ENCODE measurements at regions not wholly inside any gene's neighbourhood (a gene's known extent, or its start where the extent isn't known, plus 50 kb on each side); places are given as distances from the start of the nearest gene placed in this dataset.

- TF ChIP-seq, protein P1, sequence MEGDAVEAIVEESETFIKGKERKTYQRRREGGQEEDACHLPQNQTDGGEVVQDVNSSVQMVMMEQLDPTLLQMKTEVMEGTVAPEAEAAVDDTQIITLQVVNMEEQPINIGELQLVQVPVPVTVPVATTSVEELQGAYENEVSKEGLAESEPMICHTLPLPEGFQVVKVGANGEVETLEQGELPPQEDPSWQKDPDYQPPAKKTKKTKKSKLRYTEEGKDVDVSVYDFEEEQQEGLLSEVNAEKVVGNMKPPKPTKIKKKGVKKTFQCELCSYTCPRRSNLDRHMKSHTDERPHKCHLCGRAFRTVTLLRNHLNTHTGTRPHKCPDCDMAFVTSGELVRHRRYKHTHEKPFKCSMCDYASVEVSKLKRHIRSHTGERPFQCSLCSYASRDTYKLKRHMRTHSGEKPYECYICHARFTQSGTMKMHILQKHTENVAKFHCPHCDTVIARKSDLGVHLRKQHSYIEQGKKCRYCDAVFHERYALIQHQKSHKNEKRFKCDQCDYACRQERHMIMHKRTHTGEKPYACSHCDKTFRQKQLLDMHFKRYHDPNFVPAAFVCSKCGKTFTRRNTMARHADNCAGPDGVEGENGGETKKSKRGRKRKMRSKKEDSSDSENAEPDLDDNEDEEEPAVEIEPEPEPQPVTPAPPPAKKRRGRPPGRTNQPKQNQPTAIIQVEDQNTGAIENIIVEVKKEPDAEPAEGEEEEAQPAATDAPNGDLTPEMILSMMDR (conservative IDR thresholded peaks at IDR 0.05; ENCODE audit: low read depth, low read length), result no peak
- DNase-seq (ENCODE audit: low read depth), result no peak
- H3K4me3 ChIP-seq (ENCODE audit: low read depth, low read length), result no peak overlapping the region
These were observed 150.9 kb upstream of the CYRIA start for GRCh38 chr2:16816522-16816921.

DNA sequence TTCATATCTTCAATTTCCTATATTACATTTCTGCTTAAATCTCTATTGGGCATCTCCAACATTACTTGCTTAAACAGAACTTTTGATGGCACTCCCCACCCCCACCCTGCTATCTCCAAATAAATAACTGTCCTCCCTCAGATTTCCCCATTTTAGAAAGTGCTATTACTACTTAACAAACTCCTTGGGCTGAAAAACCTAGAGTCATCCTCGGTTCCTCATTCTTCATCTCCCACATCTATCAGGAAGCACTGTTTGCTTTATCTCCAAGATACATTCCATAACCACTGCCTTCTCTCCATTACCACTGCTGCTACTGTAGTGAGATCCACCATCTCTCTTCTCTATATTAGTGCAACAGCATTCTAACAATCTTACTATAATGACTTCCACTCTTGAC, 150.4 kb upstream of the CYRIA start:
- TF ChIP-seq, protein P1 (conservative IDR thresholded peaks at IDR 0.05; ENCODE audit: low read depth, low read length), result no peak
- H3K4me3 ChIP-seq (ENCODE audit: low read depth, low read length), result no peak overlapping the region
- DNase-seq (ENCODE audit: low read depth), result no peak

GRCh38 chr2:16813593-16813992, 148.0 kb upstream of the CYRIA start:
- TF ChIP-seq, protein P1 (conservative IDR thresholded peaks at IDR 0.05; ENCODE audit: low read depth, low read length), result no peak
- no peak overlapping the region for H3K4me3 ChIP-seq (ENCODE audit: low read depth, low read length)
- no peak for DNase-seq (ENCODE audit: low read depth)

DNA sequence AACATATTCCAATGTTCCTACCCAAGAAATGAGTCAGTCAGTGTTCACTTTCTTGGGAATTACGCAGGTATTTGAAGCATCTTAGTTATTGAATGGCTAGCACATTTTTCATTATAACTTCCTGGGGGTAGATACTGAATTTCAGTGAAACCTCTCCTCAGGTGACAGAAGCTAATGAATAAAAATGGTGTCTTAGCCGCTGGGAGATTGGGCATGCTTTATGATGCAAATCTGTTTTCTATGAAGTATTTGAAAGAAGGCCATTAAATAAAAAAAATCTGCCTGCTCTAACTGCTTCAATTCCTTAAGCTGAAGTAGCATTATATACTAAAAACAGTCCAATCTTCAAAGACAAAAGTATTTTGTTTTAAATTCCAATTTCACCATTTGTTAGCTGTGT, 132.8 kb upstream of the CYRIA start:
- no peak for DNase-seq (ENCODE audit: low read depth)
- H3K4me3 ChIP-seq (ENCODE audit: low read depth, low read length), result no peak overlapping the region
- TF ChIP-seq, protein P1 (conservative IDR thresholded peaks at IDR 0.05; ENCODE audit: low read depth, low read length), result no peak

DNA sequence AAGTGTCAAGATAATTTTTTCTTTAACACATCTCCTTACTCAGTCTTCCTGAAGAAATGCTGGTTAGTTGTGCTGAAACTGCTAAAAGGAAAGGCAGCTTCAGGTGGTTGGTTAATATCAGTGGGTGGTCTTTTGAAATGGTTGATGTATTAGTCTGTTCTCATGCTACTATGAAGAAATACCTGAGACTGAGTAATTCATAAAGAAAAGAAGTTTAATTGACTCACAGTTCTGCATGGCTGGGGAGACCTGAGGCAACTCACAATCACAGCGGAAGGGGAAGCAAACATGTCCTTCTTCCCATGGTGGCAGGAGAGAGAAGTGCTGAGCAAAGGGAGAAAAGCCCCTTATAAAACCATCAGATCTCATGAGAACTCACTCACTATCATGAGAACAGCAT, 125.9 kb upstream of the CYRIA start:
- TF ChIP-seq, protein P1 (conservative IDR thresholded peaks at IDR 0.05; ENCODE audit: low read depth, low read length), result no peak
- H3K4me3 ChIP-seq (ENCODE audit: low read depth, low read length), result no peak overlapping the region
- DNase-seq (ENCODE audit: low read depth), result no peak

GRCh38 chr2:16785149-16785548, 119.5 kb upstream of the CYRIA start:
- H3K4me3 ChIP-seq (ENCODE audit: low read depth, low read length), result no peak overlapping the region
- DNase-seq (ENCODE audit: low read depth), result no peak
- TF ChIP-seq, protein P1 (conservative IDR thresholded peaks at IDR 0.05; ENCODE audit: low read depth, low read length), result no peak

DNA sequence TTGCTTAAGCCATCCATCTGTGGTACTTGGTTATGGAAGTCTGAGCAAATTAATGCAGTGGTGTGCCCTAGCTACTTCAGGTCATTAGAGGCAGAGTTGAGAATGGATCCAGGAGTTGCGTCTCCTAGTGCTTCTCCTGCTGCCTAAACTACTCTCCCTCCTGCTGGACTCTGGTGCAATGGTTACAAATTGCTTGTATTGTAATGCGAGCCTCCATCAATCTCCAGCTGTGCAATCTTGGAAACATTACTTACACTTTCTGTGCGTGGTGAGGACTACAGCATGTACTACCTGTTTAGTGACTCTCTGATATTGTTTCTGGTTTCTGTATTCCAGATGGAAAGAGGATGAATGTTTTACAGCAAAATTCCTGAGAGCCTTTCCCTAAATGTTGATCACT, 119.0 kb upstream of the CYRIA start:
- DNase-seq (ENCODE audit: low read depth), result no peak
- no peak overlapping the region for H3K4me3 ChIP-seq (ENCODE audit: low read depth, low read length)
- TF ChIP-seq, protein P1 (conservative IDR thresholded peaks at IDR 0.05; ENCODE audit: low read depth, low read length), result no peak
